Stimulated activated CD8-positive, alpha-beta memory T cell treated with anti-CD3 and anti-CD28 coated beads, Interleukin-7, amount 100 ng/mL, for 48 hours (primary cell): ENCODE measurements at regions not wholly inside any gene's neighbourhood (a gene's known extent, or its start where the extent isn't known, plus 50 kb on each side); places are given as distances from the start of the nearest gene placed in this dataset.
"Not testable (repeated sequence)": the region's sequence is repeated elsewhere in the genome, so short reads cannot be mapped to it uniquely, and the experiment has no call there.

Experiments used
- DNase-seq, 2 donors: peaks; one replicate each; pipeline ENCODE4 v3.0.0-alpha.2; 2020; ENCODE audit warnings: low read depth in 1 of 2; ENCODE audit errors: extremely low read depth in 1 of 2

DNA sequence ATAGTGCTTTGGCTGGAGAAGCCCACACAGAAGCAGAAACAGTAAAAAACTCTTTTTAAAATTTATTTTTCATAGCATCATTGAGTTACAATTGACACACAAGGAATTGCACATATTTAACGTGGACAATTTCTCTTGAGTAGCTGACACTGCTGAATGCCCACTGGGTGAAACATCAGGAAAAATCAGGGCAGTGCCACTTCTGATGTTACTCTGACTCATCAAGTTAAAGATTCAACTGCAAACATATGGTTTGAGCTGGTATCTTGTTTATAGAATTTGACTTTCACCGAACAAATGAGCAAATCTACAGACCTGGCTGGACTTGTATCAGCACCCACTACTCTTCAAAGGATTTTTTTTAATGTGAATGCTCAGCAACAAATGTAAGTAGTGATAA lies 66.3 kb upstream of the CTSV start:
- not testable (repeated sequence) for DNase-seq

DNA sequence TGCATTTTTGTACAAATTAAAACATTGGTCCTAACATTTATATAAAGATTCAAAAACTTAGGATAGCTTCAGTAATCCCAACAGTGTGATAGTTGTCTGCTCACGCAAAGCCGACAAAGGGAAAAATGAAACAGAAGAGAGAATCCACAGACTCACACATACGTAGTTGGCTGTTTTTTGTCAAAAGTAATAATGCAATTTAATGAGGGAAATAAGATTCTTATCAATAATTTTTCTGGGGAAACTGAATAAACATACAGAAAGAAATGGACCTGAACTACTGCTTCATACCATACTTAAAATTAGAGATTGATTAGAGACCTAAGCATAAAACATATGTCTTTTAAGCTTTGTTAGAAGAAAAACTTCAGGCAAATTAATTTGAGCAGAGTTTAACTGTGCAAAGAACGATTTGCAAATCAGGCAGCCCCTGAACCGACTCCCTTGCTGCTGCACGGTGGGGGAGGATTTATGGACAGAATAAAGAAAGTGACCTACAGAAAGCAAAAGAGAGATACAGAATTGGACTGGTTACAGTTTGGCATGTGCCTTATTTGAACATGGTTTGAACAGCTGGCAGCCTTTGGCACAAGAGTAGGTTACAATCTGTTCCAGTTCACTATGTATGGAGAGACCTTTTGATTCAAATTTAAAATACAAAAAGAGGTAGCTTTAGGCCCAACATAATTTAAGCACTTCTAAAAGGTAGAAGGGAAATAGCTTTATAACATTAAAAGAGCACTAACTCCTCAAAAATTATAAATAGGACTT lies 64.9 kb upstream of the CTSV start:
- DNase-seq, result not testable (repeated sequence)

GRCh38 chr9:97099540-97099939 lies 60.6 kb upstream of the CTSV start:
- not testable (repeated sequence) for DNase-seq

- no peak for DNase-seq
Observed at GRCh38 chr9:97096793-97097192, 57.9 kb upstream of the CTSV start.

- DNase-seq, result not testable (repeated sequence)
Observed at GRCh38 chr9:97089361-97089760, 50.4 kb upstream of the CTSV start.
